MCF 10A (cell line): ENCODE measurements at regions not wholly inside any gene's neighbourhood (a gene's known extent, or its start where the extent isn't known, plus 50 kb on each side); places are given as distances from the start of the nearest gene placed in this dataset.

Source experiments
- BruUV-seq: library from RNA; stranded (reverse); fragments of 400-500 nt; replicated peaks from 2 replicates; lab custom pipeline; 2021; lab: Mats Ljungman, UMichigan
- CTCF ChIA-PET: fragments of 300-600 bp; sonication (Branson Sonifier 250); formaldehyde crosslinking; extraction: SDS; loops from one replicate; lab custom pipeline; 2021; ENCODE audit warnings: antibody characterized with exemption, inconsistent platforms; lab: Yijun Ruan, JAX
- POLR2A ChIA-PET: fragments of 300-600, 350-650 bp; sonication (Branson Sonifier 250); formaldehyde crosslinking; extraction: SDS; loops from one replicate; lab custom pipeline; 2020; ENCODE audit warnings: antibody characterized with exemption, inconsistent platforms; lab: Yijun Ruan, JAX
- DNase-seq: peaks from one replicate; pipeline ENCODE4 v3.0.0-alpha.2; 2018; ENCODE audit not compliant: unreplicated experiment
- H3K27ac Mint-ChIP-seq: one replicate; pipeline ENCODE4 v1.8.0; 2022; ENCODE audit warnings: mild to moderate bottlenecking, low read depth, mixed read lengths; ENCODE audit not compliant: unreplicated experiment
- H3K27me3 Mint-ChIP-seq: one replicate; pipeline ENCODE4 v1.8.0; 2022; ENCODE audit warnings: mixed read lengths; ENCODE audit not compliant: insufficient read depth, unreplicated experiment
- H3K36me3 Mint-ChIP-seq: one replicate; pipeline ENCODE4 v1.8.0; 2022; ENCODE audit warnings: mild to moderate bottlenecking, moderate library complexity, mixed read lengths; ENCODE audit not compliant: insufficient read depth, unreplicated experiment
- H3K4me1 Mint-ChIP-seq: one replicate; pipeline ENCODE4 v1.8.0; 2022; ENCODE audit warnings: mixed read lengths; ENCODE audit not compliant: insufficient read depth, unreplicated experiment
- H3K4me3 Mint-ChIP-seq: one replicate; pipeline ENCODE4 v1.8.0; 2022; ENCODE audit warnings: mild to moderate bottlenecking, moderate library complexity, mixed read lengths; ENCODE audit not compliant: unreplicated experiment
- H3K9me3 Mint-ChIP-seq: one replicate; pipeline ENCODE4 v1.8.0; 2022; ENCODE audit warnings: mixed read lengths; ENCODE audit not compliant: unreplicated experiment
- intact Hi-C: fragments of 100-400 bp; cut with micrococcal nuclease; formaldehyde crosslinking; loops from 2 replicates; pipeline ENCODE4 v1.14.1; 2022
- TF ChIP-seq, protein P1 (sequence below): fragments of 200-600 bp; IDR thresholded peaks from one replicate; pipeline ENCODE4 v1.8.0; 2022; ENCODE audit warnings: antibody characterized with exemption, mild to moderate bottlenecking; ENCODE audit not compliant: unreplicated experiment

DNA sequence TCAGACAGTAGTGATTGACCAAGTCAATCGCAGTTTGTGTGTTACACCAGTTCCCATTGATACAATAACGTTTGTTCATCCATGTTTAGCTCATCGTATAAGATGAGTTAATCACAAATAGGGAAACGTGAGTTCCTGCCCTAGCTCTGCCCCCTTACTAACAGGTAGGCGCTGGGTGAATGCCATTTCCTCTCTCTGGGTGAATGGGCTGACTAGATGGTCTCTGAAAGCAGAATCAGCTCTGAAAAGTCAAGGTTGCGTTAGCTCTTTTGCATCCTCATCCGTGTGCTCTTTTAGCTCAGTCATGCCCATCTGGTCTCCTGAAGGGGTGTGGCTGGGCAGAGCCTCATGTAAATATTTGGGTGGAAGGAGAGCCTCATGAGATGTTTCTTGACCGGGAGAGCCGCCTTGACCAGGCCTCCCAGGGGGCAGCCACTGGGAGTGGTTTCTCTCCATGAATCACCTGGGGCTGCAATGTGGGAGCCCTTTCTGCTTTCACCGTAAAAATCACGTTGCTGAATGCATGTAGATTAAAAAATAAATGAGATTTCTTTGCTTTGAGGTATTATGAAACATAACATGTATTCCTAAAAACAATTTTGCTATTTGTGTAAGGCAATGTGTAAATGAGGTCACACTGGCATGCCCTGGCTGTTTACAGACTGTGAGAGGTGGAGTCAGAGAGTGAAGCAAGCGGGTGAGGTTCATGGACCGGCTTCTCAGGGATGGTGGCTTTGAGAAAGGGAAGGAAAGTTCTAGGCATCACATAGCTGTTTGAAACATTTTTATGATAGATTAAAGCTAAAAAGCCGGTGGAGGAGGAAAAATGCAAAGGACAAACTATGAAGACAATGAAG, 108.4 kb upstream of the RASGRP1 start:
- Mint-ChIP-seq H3K9me3 (no peaks in the 10 kb centered on the region), H3K27me3 (peaks cover 14% of the 10 kb centered on the region), H3K4me1 (no peaks in the 10 kb centered on the region), H3K4me3 (no peak overlapping the region), H3K36me3 (no peaks in the 10 kb centered on the region), H3K27ac (no peak overlapping the region)
- BruUV-seq = no TSS peak
- TF ChIP-seq, protein P1, sequence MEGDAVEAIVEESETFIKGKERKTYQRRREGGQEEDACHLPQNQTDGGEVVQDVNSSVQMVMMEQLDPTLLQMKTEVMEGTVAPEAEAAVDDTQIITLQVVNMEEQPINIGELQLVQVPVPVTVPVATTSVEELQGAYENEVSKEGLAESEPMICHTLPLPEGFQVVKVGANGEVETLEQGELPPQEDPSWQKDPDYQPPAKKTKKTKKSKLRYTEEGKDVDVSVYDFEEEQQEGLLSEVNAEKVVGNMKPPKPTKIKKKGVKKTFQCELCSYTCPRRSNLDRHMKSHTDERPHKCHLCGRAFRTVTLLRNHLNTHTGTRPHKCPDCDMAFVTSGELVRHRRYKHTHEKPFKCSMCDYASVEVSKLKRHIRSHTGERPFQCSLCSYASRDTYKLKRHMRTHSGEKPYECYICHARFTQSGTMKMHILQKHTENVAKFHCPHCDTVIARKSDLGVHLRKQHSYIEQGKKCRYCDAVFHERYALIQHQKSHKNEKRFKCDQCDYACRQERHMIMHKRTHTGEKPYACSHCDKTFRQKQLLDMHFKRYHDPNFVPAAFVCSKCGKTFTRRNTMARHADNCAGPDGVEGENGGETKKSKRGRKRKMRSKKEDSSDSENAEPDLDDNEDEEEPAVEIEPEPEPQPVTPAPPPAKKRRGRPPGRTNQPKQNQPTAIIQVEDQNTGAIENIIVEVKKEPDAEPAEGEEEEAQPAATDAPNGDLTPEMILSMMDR = no peak
- intact Hi-C loops = no loop called here
- POLR2A ChIA-PET = interaction anchor here (0.6 kb wide), 1 partner anchor 19 kb away, joined by 4 read pairs; no protein-coding TSS in a partner anchor
- CTCF ChIA-PET = interaction anchor here (0.8 to 4.4 kb wide), 7 partner anchors 10 to 109 kb away, joined by 3 to 33 read pairs (median 4); no protein-coding TSS in a partner anchor
- no peak for DNase-seq

DNA sequence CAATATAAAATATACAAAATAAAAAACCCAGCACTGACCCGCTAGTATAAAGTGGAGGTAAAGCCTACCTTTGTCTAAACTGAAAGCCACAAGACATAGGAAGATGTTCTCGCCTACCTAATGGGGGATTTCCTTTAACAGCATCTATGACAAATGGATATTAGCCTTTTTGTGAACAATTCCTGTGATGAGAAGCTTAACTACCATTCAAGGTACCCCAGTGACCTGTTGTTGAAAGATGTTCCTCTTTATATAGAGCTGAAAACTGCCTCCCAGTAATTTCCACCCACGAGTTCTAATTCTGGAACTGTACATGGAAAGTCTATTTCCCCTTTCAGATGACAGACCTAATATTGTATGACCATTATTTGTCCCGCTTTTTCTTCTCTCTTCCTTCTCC, 109.8 kb upstream of the RASGRP1 start:
- intact Hi-C loops = no loop called here
- no peak for DNase-seq
- H3K4me1 Mint-ChIP-seq = no peaks in the 10 kb centered on the region
- H3K36me3 Mint-ChIP-seq = no peaks in the 10 kb centered on the region
- TF ChIP-seq, protein P1 = no peak
- ChIA-PET POLR2A (no interaction called here), CTCF (interaction anchor here (0.8 to 4.4 kb wide), 6 partner anchors 9 to 678 kb away, joined by 3 to 33 read pairs (median 8); no protein-coding TSS in a partner anchor)
- H3K9me3 Mint-ChIP-seq = no peaks in the 10 kb centered on the region
- H3K27ac Mint-ChIP-seq = no peak overlapping the region
- no peak overlapping the region for H3K4me3 Mint-ChIP-seq
- peaks cover 17% of the 10 kb centered on the region for H3K27me3 Mint-ChIP-seq
- no TSS peak for BruUV-seq

DNA sequence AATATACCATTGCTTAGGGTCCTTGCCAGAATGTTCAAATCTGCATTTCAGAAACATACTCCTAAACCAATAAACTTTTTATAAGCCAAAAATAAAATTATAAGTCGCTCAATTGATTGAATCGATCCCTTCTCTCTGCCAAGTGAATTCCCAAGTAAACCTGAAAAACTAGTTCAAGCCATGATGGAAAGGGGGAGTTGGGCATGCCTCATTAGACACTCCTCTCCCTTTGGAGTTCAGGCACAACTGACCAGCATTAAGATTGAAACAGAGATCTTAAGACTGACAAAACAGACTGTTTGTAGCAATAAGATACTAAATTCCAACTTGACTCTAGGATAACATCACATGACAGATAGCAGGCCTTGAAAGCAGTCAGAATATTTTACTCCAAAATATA, 113.7 kb upstream of the RASGRP1 start:
- TF ChIP-seq, protein P1 = no peak
- ChIA-PET POLR2A (no interaction called here), CTCF (interaction anchor here (1.0 to 1.7 kb wide), 3 partner anchors 12 to 239 kb away, joined by 3 to 6 read pairs (median 3); no protein-coding TSS in a partner anchor)
- no TSS peak for BruUV-seq
- DNase-seq = no peak
- intact Hi-C loops = no loop called here
- H3K4me1 Mint-ChIP-seq = no peaks in the 10 kb centered on the region
- H3K4me3 Mint-ChIP-seq = no peak overlapping the region
- H3K36me3 Mint-ChIP-seq = no peaks in the 10 kb centered on the region
- H3K9me3 Mint-ChIP-seq = no peaks in the 10 kb centered on the region
- H3K27me3 Mint-ChIP-seq = peaks cover 17% of the 10 kb centered on the region
- H3K27ac Mint-ChIP-seq = no peak overlapping the region

DNA sequence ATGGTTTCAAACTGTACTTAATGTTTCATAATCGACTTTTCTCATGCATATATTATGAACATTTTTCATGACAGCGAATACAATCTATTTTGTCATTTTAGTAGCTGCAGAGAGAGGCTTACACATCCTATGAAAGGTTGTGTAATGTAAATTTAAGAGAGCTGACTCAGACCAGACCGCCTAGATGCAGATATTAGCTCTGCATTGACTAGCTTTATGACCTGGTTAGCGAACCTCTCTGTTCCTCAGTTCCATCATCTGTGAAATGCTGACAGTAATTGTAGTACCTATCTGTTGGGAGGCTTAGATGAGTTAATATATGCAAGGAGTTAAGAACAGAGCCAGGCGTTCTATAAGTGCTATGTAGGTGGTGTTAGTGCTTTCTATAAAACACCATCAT, 116.2 kb upstream of the RASGRP1 start:
- no peaks in the 10 kb centered on the region for H3K36me3 Mint-ChIP-seq
- no peaks in the 10 kb centered on the region for H3K4me1 Mint-ChIP-seq
- BruUV-seq = no TSS peak
- no peak for DNase-seq
- CTCF ChIA-PET = interaction anchor here (0.6 to 2.7 kb wide), 3 partner anchors 8 to 474 kb away, joined by 3 to 18 read pairs (median 3); partner anchors contain the start of gene RASGRP1
- H3K9me3 Mint-ChIP-seq = no peaks in the 10 kb centered on the region
- H3K27me3 Mint-ChIP-seq = peaks cover 17% of the 10 kb centered on the region
- POLR2A ChIA-PET = interaction anchor here (0.5 kb wide), 1 partner anchor 208 kb away, joined by 3 read pairs; no protein-coding TSS in a partner anchor
- no peak overlapping the region for H3K27ac Mint-ChIP-seq
- no peak overlapping the region for H3K4me3 Mint-ChIP-seq
- intact Hi-C loops = no loop called here
- TF ChIP-seq, protein P1 = no peak
